RWPE2 (cell line): ENCODE measurements at regions not wholly inside any gene's neighbourhood (a gene's known extent, or its start where the extent isn't known, plus 50 kb on each side); places are given as distances from the start of the nearest gene placed in this dataset.

Experiments used
- ATAC-seq: fragments of 200-7000 bp; cut with Tn5 transposase; 3 replicates; pipeline ENCODE4 v1.9.1; 2021; ENCODE audit warnings: low read depth
- DNase-seq: peaks from one replicate; pipeline ENCODE4 v3.0.0-alpha.2; 2020; ENCODE audit warnings: low spot score
- H3K27ac ChIP-seq: fragments of 450-650 bp; 2 replicates; pipeline ENCODE4 v1.5.1; 2017; ENCODE audit warnings: mild to moderate bottlenecking; ENCODE audit not compliant: poor library complexity, severe bottlenecking
- H3K27me3 ChIP-seq: fragments of 250-450 bp; sonication (Bioruptor Pico); 2 replicates; pipeline ENCODE4 v1.5.1; 2021; ENCODE audit warnings: mild to moderate bottlenecking, moderate library complexity; ENCODE audit not compliant: insufficient read depth, poor library complexity, severe bottlenecking
- H3K36me3 ChIP-seq: fragments of 250-450 bp; sonication (Bioruptor Pico); 2 replicates; pipeline ENCODE4 v1.5.1; 2020; ENCODE audit warnings: low read depth, mild to moderate bottlenecking, moderate library complexity
- H3K4me1 ChIP-seq: fragments of 250-450 bp; sonication (Bioruptor Pico); 2 replicates; pipeline ENCODE4 v1.5.1; 2021; ENCODE audit warnings: mild to moderate bottlenecking, moderate library complexity; ENCODE audit not compliant: insufficient read depth, poor library complexity, severe bottlenecking
- H3K4me3 ChIP-seq: fragments of 250-450 bp; sonication (Bioruptor Pico); 2 replicates; pipeline ENCODE4 v1.5.1; 2021; ENCODE audit warnings: mild to moderate bottlenecking, moderate library complexity; ENCODE audit not compliant: severe bottlenecking
- H3K9me3 ChIP-seq: fragments of 250-450 bp; sonication (Bioruptor Pico); 2 replicates; pipeline ENCODE4 v1.5.1; 2021; ENCODE audit warnings: mild to moderate bottlenecking, moderate library complexity; ENCODE audit not compliant: severe bottlenecking
- TF ChIP-seq, protein P1 (sequence below): fragments of 450-650 bp; IDR thresholded peaks from one replicate; pipeline ENCODE4 v1.5.1; 2017; ENCODE audit warnings: mild to moderate bottlenecking, moderate library complexity; ENCODE audit not compliant: poor library complexity, severe bottlenecking

DNA sequence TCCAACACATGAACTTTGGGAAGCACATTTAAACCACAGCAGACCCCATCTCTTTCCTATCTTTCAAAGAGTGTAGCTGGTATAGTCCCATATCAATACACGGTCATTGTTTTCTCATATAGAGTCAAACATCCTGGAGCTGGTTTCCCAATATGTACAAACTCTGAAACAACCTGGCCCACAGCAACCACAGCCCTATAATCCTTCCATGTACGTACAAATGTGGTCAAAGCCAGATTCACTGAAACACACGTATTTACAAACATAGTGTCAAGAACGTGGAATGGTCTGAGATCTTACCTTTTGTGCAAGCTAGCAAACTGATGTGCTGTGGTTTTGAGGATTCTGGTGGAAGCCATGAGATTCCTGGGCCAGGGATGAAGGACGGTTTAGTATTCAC is 97.3 kb downstream of the HS1BP3 start:
- Histone ChIP-seq H3K4me1 (no peaks in the 10 kb centered on the region), H3K27ac (no peak overlapping the region), H3K27me3 (no peaks in the 10 kb centered on the region), H3K4me3 (no peak overlapping the region), H3K9me3 (no peaks in the 10 kb centered on the region), H3K36me3 (no peaks in the 10 kb centered on the region)
- no peak for ATAC-seq
- TF ChIP-seq, protein P1, sequence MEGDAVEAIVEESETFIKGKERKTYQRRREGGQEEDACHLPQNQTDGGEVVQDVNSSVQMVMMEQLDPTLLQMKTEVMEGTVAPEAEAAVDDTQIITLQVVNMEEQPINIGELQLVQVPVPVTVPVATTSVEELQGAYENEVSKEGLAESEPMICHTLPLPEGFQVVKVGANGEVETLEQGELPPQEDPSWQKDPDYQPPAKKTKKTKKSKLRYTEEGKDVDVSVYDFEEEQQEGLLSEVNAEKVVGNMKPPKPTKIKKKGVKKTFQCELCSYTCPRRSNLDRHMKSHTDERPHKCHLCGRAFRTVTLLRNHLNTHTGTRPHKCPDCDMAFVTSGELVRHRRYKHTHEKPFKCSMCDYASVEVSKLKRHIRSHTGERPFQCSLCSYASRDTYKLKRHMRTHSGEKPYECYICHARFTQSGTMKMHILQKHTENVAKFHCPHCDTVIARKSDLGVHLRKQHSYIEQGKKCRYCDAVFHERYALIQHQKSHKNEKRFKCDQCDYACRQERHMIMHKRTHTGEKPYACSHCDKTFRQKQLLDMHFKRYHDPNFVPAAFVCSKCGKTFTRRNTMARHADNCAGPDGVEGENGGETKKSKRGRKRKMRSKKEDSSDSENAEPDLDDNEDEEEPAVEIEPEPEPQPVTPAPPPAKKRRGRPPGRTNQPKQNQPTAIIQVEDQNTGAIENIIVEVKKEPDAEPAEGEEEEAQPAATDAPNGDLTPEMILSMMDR, result no peak
- DNase-seq, result no peak

DNA sequence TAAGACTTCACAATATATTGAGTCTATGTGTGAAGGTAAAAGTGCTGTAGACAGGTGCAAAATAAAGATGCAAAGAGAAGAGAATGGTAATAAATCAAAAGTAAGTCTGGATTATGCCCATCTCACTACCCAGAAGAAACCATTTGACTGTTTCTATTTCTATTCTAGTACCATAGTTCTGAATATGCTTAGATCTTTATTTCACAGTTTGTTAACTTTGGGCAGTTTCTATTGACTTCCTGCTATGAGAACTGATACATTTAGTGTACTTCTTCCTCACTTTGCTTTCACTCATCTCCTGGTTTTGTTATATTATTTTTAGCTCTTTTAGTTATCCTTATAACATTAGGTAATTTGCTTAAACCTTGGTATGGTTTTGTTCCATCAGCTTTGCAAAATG is 94.9 kb downstream of the HS1BP3 start:
- no peak for ATAC-seq
- TF ChIP-seq, protein P1, result no peak
- no peaks in the 10 kb centered on the region for H3K27me3 ChIP-seq

DNA sequence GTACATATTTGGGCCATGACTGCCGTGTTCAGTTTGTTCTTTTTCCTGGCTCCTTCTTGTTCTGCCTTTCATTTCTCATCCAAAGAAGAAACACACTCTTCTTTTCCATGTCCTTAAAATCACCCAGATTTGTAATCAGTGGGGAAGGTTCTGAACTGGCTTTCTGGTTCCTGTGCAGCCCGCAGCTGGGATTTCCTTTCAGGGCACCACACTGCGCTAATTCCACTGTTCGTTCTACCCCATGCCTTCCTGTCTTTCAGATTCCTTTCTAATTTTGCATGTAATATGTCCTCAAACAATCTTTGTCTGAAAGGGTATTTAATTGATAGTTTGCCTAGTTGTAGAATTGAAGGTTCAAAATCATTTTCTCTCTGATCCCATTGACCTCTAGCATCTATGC is 94.1 kb downstream of the HS1BP3 start:
- Histone ChIP-seq H3K9me3 (no peaks in the 10 kb centered on the region), H3K36me3 (no peaks in the 10 kb centered on the region), H3K27ac (no peak overlapping the region), H3K4me3 (no peak overlapping the region), H3K27me3 (no peaks in the 10 kb centered on the region), H3K4me1 (peaks cover 13% of the 10 kb centered on the region)
- ATAC-seq, result no peak
- DNase-seq, result no peak
- TF ChIP-seq, protein P1, result no peak

More for the DNA sequence above, 94.9 kb downstream of the HS1BP3 start:
- H3K4me3 ChIP-seq, result no peak overlapping the region
- H3K36me3 ChIP-seq, result no peaks in the 10 kb centered on the region
- H3K27ac ChIP-seq, result no peak overlapping the region
- H3K4me1 ChIP-seq, result peaks cover 5% of the 10 kb centered on the region
- DNase-seq, result no peak
- no peaks in the 10 kb centered on the region for H3K9me3 ChIP-seq

DNA sequence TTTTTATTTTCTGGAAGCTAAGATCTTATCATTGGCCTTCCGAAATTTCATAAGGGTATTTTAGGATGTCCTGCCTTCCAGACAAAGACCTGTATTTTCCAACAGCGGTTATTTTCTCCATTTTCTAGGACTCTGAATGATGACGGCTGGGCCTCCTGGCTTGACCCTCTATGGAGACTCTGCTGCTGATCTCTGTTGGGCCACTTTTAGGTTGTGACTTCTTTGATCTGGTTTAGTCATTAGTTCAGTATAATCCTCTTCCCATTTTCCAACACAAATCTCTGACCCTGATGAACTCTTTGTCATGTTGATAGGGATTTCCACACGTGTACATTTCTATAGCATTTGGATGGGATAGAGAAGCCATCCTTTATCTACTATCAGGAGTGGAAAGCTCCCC is 93.7 kb downstream of the HS1BP3 start:
- no peaks in the 10 kb centered on the region for H3K36me3 ChIP-seq
- peaks cover 18% of the 10 kb centered on the region for H3K4me1 ChIP-seq
- H3K9me3 ChIP-seq, result no peaks in the 10 kb centered on the region
- no peak overlapping the region for H3K27ac ChIP-seq
- no peak overlapping the region for H3K4me3 ChIP-seq
- no peaks in the 10 kb centered on the region for H3K27me3 ChIP-seq
- TF ChIP-seq, protein P1, result no peak
- DNase-seq (no peak), ATAC-seq (no peak)

DNA sequence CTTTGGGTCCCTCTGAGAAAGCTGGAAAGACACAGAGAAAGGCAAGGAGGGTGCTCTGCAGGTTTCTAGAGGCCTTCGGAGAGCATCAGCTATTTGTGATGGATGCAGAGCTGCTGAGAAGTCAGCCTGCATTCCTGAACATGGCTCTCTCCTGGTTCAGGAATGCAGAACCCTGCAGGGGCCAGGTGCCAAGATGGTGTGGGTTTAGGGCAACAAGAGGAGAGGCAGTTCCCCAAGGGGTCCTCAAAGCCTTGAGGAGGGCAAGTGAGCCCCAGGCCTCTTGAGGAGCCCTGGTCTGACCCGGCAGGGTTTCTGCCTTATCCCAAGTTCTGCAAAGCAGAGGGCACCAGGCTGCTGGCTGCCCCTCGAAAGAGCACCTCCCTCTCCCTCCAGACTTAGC is 93.3 kb downstream of the HS1BP3 start:
- peaks cover 18% of the 10 kb centered on the region for H3K4me1 ChIP-seq
- no peaks in the 10 kb centered on the region for H3K27me3 ChIP-seq
- no peak overlapping the region for H3K4me3 ChIP-seq
- no peaks in the 10 kb centered on the region for H3K36me3 ChIP-seq
- ATAC-seq, result no peak
- DNase-seq, result no peak
- H3K9me3 ChIP-seq, result no peaks in the 10 kb centered on the region
- H3K27ac ChIP-seq, result no peak overlapping the region
- TF ChIP-seq, protein P1, result no peak
